Kidney epithelial cell (primary cell): ENCODE measurements at regions not wholly inside any gene's neighbourhood (a gene's known extent, or its start where the extent isn't known, plus 50 kb on each side); places are given as distances from the start of the nearest gene placed in this dataset.

ENCODE experiments used
- DNase-seq: peaks from one replicate; pipeline ENCODE4 v3.0.0-alpha.2; 2010; ENCODE audit warnings: low read depth
- H3K27me3 ChIP-seq: 2 replicates; pipeline ENCODE4 v1.6.0; 2011; ENCODE audit warnings: low read length; ENCODE audit not compliant: control insufficient read depth, insufficient read depth
- H3K36me3 ChIP-seq: 2 replicates; pipeline ENCODE4 v1.5.1; 2011; ENCODE audit warnings: low read length; ENCODE audit not compliant: control insufficient read depth, insufficient read depth
- H3K4me3 ChIP-seq: 2 replicates; pipeline ENCODE4 v1.5.1; 2011; ENCODE audit warnings: low read depth, mild to moderate bottlenecking, control low read depth, low read length
- CTCF ChIP-seq: IDR thresholded peaks from 2 replicates; pipeline ENCODE4 v1.5.1; 2011; ENCODE audit warnings: mild to moderate bottlenecking, moderate library complexity, low read length, control low read depth, inconsistent platforms; ENCODE audit not compliant: insufficient read depth, poor library complexity, severe bottlenecking

- DNase-seq = no peak
- Histone ChIP-seq H3K27me3 (no peaks in the 10 kb centered on the region), H3K36me3 (no peaks in the 10 kb centered on the region), H3K4me3 (no peak overlapping the region)
- TF ChIP-seq CTCF = no peak
Observed at GRCh38 chr6:141164042-141164743, 968.5 kb upstream of the GJE1 start.

DNA sequence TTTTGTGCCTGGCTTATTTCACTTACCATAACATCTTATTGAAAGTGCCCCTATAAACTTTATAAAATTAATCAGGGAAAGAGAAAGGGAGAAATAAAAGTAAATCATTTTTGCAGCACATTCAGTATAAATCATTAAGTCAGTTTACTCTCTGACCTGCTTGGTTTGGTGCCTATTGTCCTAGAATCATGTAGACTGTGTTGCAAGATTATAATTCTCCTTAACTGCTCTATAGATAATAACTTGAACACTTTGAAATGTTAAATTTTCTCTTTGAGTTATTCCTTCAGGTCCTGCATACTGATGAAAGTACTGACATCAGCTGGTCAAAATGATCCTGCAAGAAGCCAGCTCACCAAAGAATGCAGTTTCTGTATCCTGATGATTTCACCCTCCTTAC lies 969.6 kb upstream of the GJE1 start:
- Histone ChIP-seq H3K4me3 (no peak overlapping the region), H3K36me3 (no peaks in the 10 kb centered on the region), H3K27me3 (no peaks in the 10 kb centered on the region)
- no peak for DNase-seq
- no peak for TF ChIP-seq CTCF

- TF ChIP-seq CTCF = no peak
- no peak for DNase-seq
- no peaks in the 10 kb centered on the region for H3K27me3 ChIP-seq
- H3K36me3 ChIP-seq = no peaks in the 10 kb centered on the region
- H3K4me3 ChIP-seq = no peak overlapping the region
Observed at GRCh38 chr6:141158740-141159139, 974.0 kb upstream of the GJE1 start.

- Histone ChIP-seq H3K27me3 (no peaks in the 10 kb centered on the region), H3K36me3 (no peaks in the 10 kb centered on the region), H3K4me3 (no peak overlapping the region)
- DNase-seq = no peak
- no peak for TF ChIP-seq CTCF
Observed at GRCh38 chr6:141153563-141153962, 979.2 kb upstream of the GJE1 start.

GRCh38 chr6:141152951-141153350 lies 979.8 kb upstream of the GJE1 start:
- no peak overlapping the region for H3K4me3 ChIP-seq
- DNase-seq = no peak
- no peaks in the 10 kb centered on the region for H3K36me3 ChIP-seq
- no peaks in the 10 kb centered on the region for H3K27me3 ChIP-seq
- TF ChIP-seq CTCF = no peak
